Neutrophil (primary cell): ENCODE measurements at regions not wholly inside any gene's neighbourhood (a gene's known extent, or its start where the extent isn't known, plus 50 kb on each side); places are given as distances from the start of the nearest gene placed in this dataset.

Source experiments
- H3K27ac ChIP-seq: fragments of 200-600 bp; sonication (generic); 2 replicates; pipeline ENCODE4 v1.5.1; 2016; ENCODE audit warnings: mild to moderate bottlenecking, moderate library complexity
- H3K27me3 ChIP-seq: fragments of 200-600 bp; sonication (generic); 2 replicates; pipeline ENCODE4 v1.6.0; 2016; ENCODE audit warnings: mild to moderate bottlenecking
- H3K36me3 ChIP-seq: fragments of 200-600 bp; sonication (generic); 2 replicates; pipeline ENCODE4 v1.5.1; 2017
- H3K4me1 ChIP-seq, 2 experiments: fragments of 200-600 bp in 1 of 2; sonication (generic) in 1 of 2; 1 replicate in 1 of 2; 2 replicates in 1 of 2; pipeline versions ENCODE4 v1.5.1 to v1.6.1; 2013 to 2016; ENCODE audit warnings: low read depth in 1 of 2, low read length in 1 of 2, mild to moderate bottlenecking in 1 of 2, moderate library complexity in 1 of 2; ENCODE audit not compliant: control insufficient read depth in 1 of 2, insufficient read depth in 1 of 2
- H3K4me3 ChIP-seq, 2 experiments: fragments of 200-600 bp in 1 of 2; sonication (generic) in 1 of 2; 1 replicate in 1 of 2; 2 replicates in 1 of 2; pipeline ENCODE4 v1.5.1; 2013 to 2016; ENCODE audit warnings: low read depth in 1 of 2, low read length in 1 of 2, mild to moderate bottlenecking in 1 of 2, moderate library complexity in 1 of 2
- H3K9me3 ChIP-seq: fragments of 200-600 bp; sonication (generic); 2 replicates; pipeline ENCODE4 v1.5.1; 2016
- CTCF ChIP-seq: fragments of 200-600 bp; sonication (generic); IDR thresholded peaks from 2 replicates; pipeline ENCODE4 v1.5.1; 2016; ENCODE audit warnings: antibody characterized with exemption

DNA sequence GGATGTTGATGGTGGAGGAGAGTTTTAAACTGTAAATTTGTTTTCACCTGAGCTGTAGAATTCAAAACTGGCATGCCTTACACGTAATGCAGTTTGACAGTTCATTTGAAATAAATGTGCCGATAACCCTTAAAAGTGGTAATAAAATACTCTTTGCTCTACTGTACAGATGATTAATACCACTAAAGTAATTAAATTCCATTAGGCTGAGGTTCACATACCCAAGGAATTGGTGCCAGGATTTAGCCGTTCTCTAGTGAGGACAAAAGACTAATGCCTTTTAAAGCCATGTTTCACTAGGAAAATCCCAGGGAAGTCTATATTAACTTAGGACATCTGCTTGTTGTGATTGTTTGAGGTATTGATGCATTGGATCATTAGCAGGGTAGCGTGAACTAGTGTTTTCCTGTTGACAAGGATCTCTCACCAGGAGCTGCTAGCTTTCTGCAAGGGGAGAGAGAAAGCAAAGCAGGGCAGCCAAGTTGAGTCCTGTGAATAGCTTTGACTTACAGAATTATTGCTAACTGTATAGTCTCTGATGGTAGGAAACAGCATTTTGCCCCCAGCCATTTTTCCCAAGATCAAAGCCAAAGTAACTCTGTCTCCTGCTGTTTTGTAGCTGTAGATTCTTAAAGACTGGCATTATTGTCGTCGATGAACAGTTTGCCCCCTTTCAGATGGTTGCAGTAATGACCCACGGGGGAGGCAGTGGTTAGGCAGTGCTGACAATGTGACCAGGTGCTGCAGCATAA, 280.9 kb upstream of the FANCL start:
- no peaks in the 10 kb centered on the region for H3K36me3 ChIP-seq
- H3K4me3 ChIP-seq, result no peak overlapping the region
- H3K9me3 ChIP-seq, result no peaks in the 10 kb centered on the region
- no peak for TF ChIP-seq CTCF
- no peaks in the 10 kb centered on the region for H3K27me3 ChIP-seq
- no peaks in the 10 kb centered on the region for H3K4me1 ChIP-seq
- no peak overlapping the region for H3K27ac ChIP-seq

DNA sequence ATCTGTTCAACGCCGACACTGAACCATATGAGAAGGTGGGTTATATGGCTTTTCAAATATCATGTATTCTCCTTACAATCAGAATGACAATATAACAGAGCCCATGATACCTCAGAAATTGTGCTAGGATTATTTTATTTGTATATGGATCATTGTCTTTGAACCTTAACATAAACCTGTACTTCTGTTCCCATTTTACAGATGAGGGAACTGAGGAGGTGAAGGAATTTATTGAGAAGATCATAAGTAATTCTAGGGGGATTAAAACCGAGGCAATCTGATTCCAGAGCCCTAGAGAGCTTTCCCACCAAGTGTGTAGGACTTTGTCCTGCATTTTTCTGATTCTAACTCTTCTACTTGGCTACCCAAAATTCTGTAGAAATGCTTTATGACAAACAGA, 279.8 kb upstream of the FANCL start:
- no peak for TF ChIP-seq CTCF
- Histone ChIP-seq H3K4me1 (no peaks in the 10 kb centered on the region), H3K36me3 (no peaks in the 10 kb centered on the region), H3K4me3 (no peak overlapping the region), H3K27ac (no peak overlapping the region), H3K9me3 (no peaks in the 10 kb centered on the region), H3K27me3 (no peaks in the 10 kb centered on the region)

- Histone ChIP-seq H3K27ac (no peak overlapping the region), H3K27me3 (no peaks in the 10 kb centered on the region), H3K4me3 (no peak overlapping the region), H3K36me3 (no peaks in the 10 kb centered on the region), H3K4me1 (no peaks in the 10 kb centered on the region), H3K9me3 (no peaks in the 10 kb centered on the region)
- no peak for TF ChIP-seq CTCF
Measured at GRCh38 chr2:58517881-58518280, 276.8 kb upstream of the FANCL start.

DNA sequence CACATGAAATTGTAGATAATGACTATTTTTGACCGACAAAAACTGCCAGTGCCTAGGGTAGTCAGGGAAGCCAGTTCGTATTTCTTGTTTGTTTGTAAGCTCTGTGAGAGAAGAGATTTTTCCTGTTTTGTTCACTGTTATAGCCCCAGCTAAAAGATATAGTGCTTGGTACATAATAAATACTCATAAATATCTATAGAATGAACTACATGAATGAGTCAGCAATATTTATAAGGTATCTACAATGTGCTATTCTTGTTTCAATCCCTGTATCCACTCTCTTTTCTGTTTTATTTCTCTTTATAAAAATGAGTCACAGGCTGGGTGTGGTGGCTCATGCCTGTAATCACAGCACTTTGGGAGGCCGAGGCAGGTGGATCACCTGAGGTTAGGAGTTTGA, 275.6 kb upstream of the FANCL start:
- Histone ChIP-seq H3K27ac (no peak overlapping the region), H3K9me3 (no peaks in the 10 kb centered on the region), H3K36me3 (no peaks in the 10 kb centered on the region), H3K4me1 (no peaks in the 10 kb centered on the region), H3K27me3 (no peaks in the 10 kb centered on the region), H3K4me3 (no peak overlapping the region)
- TF ChIP-seq CTCF, result no peak

DNA sequence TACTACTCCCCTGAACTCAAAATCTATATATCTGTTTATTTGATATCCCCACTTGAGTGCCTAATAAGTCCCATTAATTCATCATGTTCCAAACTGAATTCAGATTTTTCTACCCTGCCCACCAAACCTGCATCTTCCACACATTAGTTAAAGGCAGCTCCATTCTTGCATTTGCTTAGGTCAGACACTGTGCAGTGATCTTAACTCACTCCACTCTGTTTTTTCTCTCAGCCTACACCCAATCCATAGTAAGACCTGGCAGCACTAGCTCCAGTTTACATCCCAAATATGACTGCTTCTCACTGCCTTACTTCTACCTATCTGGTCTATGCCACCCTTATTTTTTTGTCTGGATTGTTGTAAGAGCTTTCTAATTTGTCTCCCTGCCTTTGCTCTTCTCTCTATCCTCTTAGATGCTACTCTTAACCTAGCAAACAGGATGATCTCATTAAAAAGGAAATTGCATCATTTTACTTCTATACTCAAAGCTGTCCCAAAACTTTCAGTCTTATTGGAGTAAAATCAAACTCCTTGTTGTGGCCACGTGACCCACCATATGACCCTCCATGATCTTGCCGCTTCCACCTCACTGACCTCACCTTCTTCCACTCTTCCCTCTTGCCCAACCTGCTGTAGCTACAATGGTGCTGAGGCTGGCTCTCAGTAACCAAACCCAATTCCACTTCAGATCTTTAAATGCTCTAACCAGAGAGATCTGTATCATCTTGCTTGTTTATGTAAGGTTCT, 274.9 kb upstream of the FANCL start:
- H3K27me3 ChIP-seq, result no peaks in the 10 kb centered on the region
- no peak overlapping the region for H3K4me3 ChIP-seq
- no peak for TF ChIP-seq CTCF
- H3K9me3 ChIP-seq, result no peaks in the 10 kb centered on the region
- H3K4me1 ChIP-seq, result no peaks in the 10 kb centered on the region
- H3K36me3 ChIP-seq, result no peaks in the 10 kb centered on the region
- no peak overlapping the region for H3K27ac ChIP-seq
